MCF 10A (cell line): ENCODE measurements at regions not wholly inside any gene's neighbourhood (a gene's known extent, or its start where the extent isn't known, plus 50 kb on each side); places are given as distances from the start of the nearest gene placed in this dataset.

Experiments
- BruUV-seq: library from RNA; stranded (reverse); fragments of 400-500 nt; replicated peaks from 2 replicates; lab custom pipeline; 2021; lab: Mats Ljungman, UMichigan
- CTCF ChIA-PET: fragments of 300-600 bp; sonication (Branson Sonifier 250); formaldehyde crosslinking; extraction: SDS; loops from one replicate; lab custom pipeline; 2021; ENCODE audit warnings: antibody characterized with exemption, inconsistent platforms; lab: Yijun Ruan, JAX
- POLR2A ChIA-PET: fragments of 300-600, 350-650 bp; sonication (Branson Sonifier 250); formaldehyde crosslinking; extraction: SDS; loops from one replicate; lab custom pipeline; 2020; ENCODE audit warnings: antibody characterized with exemption, inconsistent platforms; lab: Yijun Ruan, JAX
- DNase-seq: peaks from one replicate; pipeline ENCODE4 v3.0.0-alpha.2; 2018; ENCODE audit not compliant: unreplicated experiment
- H3K27ac Mint-ChIP-seq: one replicate; pipeline ENCODE4 v1.8.0; 2022; ENCODE audit warnings: mild to moderate bottlenecking, low read depth, mixed read lengths; ENCODE audit not compliant: unreplicated experiment
- H3K27me3 Mint-ChIP-seq: one replicate; pipeline ENCODE4 v1.8.0; 2022; ENCODE audit warnings: mixed read lengths; ENCODE audit not compliant: insufficient read depth, unreplicated experiment
- H3K36me3 Mint-ChIP-seq: one replicate; pipeline ENCODE4 v1.8.0; 2022; ENCODE audit warnings: mild to moderate bottlenecking, moderate library complexity, mixed read lengths; ENCODE audit not compliant: insufficient read depth, unreplicated experiment
- H3K4me1 Mint-ChIP-seq: one replicate; pipeline ENCODE4 v1.8.0; 2022; ENCODE audit warnings: mixed read lengths; ENCODE audit not compliant: insufficient read depth, unreplicated experiment
- H3K4me3 Mint-ChIP-seq: one replicate; pipeline ENCODE4 v1.8.0; 2022; ENCODE audit warnings: mild to moderate bottlenecking, moderate library complexity, mixed read lengths; ENCODE audit not compliant: unreplicated experiment
- H3K9me3 Mint-ChIP-seq: one replicate; pipeline ENCODE4 v1.8.0; 2022; ENCODE audit warnings: mixed read lengths; ENCODE audit not compliant: unreplicated experiment
- intact Hi-C: fragments of 100-400 bp; cut with micrococcal nuclease; formaldehyde crosslinking; loops from 2 replicates; pipeline ENCODE4 v1.14.1; 2022
- TF ChIP-seq, protein P1 (sequence below): fragments of 200-600 bp; IDR thresholded peaks from one replicate; pipeline ENCODE4 v1.8.0; 2022; ENCODE audit warnings: antibody characterized with exemption, mild to moderate bottlenecking; ENCODE audit not compliant: unreplicated experiment

DNA sequence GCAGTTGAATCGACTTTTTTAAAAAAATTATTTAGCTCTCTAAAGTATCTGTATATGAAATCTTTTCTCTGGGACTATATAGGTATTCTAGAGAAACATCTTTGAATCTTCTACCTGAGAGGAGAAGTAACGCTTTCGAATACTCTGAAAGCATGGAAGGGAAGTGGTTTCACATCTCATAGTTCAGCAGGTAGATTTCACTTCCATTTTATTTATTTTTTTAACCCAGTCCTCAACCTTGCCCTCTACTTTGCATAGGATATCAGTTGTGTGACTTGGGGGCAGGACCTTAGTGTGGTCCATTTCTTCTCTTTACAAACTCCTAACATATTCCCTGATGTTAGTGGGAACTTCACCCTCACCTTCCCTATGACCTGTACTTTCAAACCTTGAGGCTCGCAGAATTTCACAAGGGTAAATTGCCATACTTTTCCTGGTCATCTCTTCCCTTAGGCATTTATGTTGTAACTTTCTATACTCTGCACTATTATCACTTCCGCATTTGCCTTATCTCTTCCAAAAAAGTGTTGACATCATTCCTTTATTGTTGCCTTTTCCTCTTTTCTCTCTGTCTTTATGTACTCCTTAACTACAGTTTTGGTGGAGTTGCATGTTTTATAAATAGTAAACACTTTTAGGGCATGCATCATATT is 1208.5 kb upstream of the ADGRL4 start:
- Mint-ChIP-seq H3K36me3 (no peaks in the 10 kb centered on the region), H3K4me1 (peaks cover 13% of the 10 kb centered on the region), H3K9me3 (no peaks in the 10 kb centered on the region), H3K27ac (no peak overlapping the region), H3K27me3 (no peaks in the 10 kb centered on the region), H3K4me3 (no peak overlapping the region)
- DNase-seq, result no peak
- ChIA-PET POLR2A (interaction anchor here (0.6 to 0.7 kb wide), 4 partner anchors 497 to 1465 kb away, joined by 3 to 4 read pairs (median 3); no protein-coding TSS in a partner anchor), CTCF (interaction anchor here (0.7 kb wide), 3 partner anchors 787 to 953 kb away, joined by 3 to 4 read pairs (median 3); no protein-coding TSS in a partner anchor)
- intact Hi-C loops, result loop anchor here (5.0 to 10.0 kb wide), 7 partner anchors 210 to 1587 kb away; partner anchors contain the start of gene ADGRL2
- BruUV-seq, result no TSS peak
- TF ChIP-seq, protein P1, sequence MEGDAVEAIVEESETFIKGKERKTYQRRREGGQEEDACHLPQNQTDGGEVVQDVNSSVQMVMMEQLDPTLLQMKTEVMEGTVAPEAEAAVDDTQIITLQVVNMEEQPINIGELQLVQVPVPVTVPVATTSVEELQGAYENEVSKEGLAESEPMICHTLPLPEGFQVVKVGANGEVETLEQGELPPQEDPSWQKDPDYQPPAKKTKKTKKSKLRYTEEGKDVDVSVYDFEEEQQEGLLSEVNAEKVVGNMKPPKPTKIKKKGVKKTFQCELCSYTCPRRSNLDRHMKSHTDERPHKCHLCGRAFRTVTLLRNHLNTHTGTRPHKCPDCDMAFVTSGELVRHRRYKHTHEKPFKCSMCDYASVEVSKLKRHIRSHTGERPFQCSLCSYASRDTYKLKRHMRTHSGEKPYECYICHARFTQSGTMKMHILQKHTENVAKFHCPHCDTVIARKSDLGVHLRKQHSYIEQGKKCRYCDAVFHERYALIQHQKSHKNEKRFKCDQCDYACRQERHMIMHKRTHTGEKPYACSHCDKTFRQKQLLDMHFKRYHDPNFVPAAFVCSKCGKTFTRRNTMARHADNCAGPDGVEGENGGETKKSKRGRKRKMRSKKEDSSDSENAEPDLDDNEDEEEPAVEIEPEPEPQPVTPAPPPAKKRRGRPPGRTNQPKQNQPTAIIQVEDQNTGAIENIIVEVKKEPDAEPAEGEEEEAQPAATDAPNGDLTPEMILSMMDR, result no peak

DNA sequence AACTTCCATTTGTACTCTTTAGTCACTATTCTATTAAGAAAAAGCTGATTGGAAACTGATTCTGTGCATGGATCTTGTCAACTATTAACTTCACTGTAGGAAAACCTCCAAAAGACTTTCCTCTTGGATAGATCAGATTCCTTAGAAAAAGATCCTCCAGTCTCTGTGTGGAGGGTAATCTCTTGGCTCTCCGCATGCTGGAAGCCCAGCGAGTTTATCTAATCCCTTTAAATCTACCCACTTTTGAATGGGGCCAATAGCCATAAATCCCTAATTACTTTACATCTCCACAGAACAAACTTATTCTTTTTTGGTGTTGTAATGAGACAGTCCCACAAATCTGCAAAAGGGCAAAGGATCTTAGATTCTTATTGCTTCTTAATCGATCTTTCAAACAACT is 1206.4 kb upstream of the ADGRL4 start:
- Mint-ChIP-seq H3K4me1 (peaks cover 11% of the 10 kb centered on the region), H3K27ac (no peak overlapping the region), H3K27me3 (no peaks in the 10 kb centered on the region), H3K36me3 (no peaks in the 10 kb centered on the region), H3K9me3 (no peaks in the 10 kb centered on the region), H3K4me3 (no peak overlapping the region)
- ChIA-PET POLR2A (no interaction called here), CTCF (no interaction called here)
- intact Hi-C loops, result loop anchor here (10.0 kb wide), 3 partner anchors 212 to 1092 kb away; no protein-coding TSS in a partner anchor
- TF ChIP-seq, protein P1, result no peak
- DNase-seq, result no peak
- no TSS peak for BruUV-seq

DNA sequence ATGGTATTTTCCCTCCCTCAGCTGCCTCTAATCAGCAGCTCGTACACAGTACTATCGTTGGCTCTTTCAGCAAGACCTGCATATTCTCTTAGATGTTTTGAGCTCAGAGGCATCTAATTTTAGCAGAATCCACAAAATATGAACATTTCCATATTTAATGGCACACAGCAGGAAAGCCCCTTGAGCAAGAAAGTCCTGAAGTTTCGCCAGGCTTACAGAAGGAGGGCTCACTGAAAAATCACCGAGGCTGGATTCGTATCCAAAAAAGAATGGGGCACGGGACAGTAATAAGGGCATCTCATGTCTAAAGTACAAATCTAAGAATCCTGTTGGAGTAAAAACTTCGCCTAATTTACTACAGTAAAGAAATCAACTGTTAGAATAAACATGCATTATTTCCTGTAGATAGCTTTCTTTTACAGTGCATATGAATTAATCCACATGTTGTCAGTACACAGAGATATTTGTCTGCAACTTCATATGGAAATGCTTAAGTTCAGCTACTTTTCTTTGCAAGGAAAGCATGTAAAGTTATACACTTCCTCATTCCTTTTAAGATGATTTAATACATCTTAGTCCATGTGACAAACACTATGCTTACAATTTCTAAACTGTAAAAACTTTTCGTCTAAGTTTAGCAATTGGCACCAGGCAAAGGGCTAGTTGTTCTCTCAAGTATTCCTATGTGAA is 1205.3 kb upstream of the ADGRL4 start:
- POLR2A ChIA-PET, result no interaction called here
- no peaks in the 10 kb centered on the region for H3K36me3 Mint-ChIP-seq
- no peak for DNase-seq
- H3K27ac Mint-ChIP-seq, result no peak overlapping the region
- H3K4me1 Mint-ChIP-seq, result peaks cover 6% of the 10 kb centered on the region
- H3K4me3 Mint-ChIP-seq, result no peak overlapping the region
- intact Hi-C loops, result loop anchor here (10.0 kb wide), 3 partner anchors 213 to 1093 kb away; no protein-coding TSS in a partner anchor
- CTCF ChIA-PET, result interaction anchor here (0.6 to 0.7 kb wide), 2 partner anchors 677 to 813 kb away, joined by 3 read pairs; no protein-coding TSS in a partner anchor
- no TSS peak for BruUV-seq
- H3K27me3 Mint-ChIP-seq, result no peaks in the 10 kb centered on the region
- TF ChIP-seq, protein P1, result no peak
- H3K9me3 Mint-ChIP-seq, result no peaks in the 10 kb centered on the region

DNA sequence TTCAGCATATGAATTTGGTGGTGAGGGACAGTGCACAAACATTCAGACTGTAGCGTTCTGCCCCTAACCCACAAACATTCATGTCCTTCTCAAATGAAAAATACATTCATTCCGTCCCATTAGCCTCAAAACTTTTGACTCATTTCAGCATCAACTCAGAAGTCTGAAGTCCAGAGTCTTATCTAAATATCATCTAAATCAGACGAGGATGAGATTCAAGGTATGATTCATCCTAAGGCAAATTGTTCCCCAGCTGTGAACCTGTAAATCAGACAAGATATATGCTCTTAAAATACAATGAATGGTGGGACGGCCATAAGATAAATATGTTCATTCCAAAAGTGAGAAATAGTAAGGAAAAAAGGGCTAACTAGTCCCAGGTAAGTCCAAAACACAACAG is 1195.6 kb upstream of the ADGRL4 start:
- POLR2A ChIA-PET, result interaction anchor here (0.7 kb wide), 1 partner anchor 23 kb away, joined by 3 read pairs; no protein-coding TSS in a partner anchor
- BruUV-seq, result no TSS peak
- Mint-ChIP-seq H3K27me3 (no peaks in the 10 kb centered on the region), H3K27ac (no peak overlapping the region), H3K36me3 (no peaks in the 10 kb centered on the region), H3K4me3 (no peak overlapping the region), H3K4me1 (no peaks in the 10 kb centered on the region), H3K9me3 (no peaks in the 10 kb centered on the region)
- CTCF ChIA-PET, result no interaction called here
- TF ChIP-seq, protein P1, result no peak
- no peak for DNase-seq
- intact Hi-C loops, result no loop called here
